ENCODE measurements at regions not wholly inside any gene's neighbourhood (a gene's known extent, or its start where the extent isn't known, plus 50 kb on each side); places are given as distances from the start of the nearest gene placed in this dataset.
"Not testable (repeated sequence)": the region's sequence is repeated elsewhere in the genome, so short reads cannot be mapped to it uniquely, and the experiment has no call there.

DNA sequence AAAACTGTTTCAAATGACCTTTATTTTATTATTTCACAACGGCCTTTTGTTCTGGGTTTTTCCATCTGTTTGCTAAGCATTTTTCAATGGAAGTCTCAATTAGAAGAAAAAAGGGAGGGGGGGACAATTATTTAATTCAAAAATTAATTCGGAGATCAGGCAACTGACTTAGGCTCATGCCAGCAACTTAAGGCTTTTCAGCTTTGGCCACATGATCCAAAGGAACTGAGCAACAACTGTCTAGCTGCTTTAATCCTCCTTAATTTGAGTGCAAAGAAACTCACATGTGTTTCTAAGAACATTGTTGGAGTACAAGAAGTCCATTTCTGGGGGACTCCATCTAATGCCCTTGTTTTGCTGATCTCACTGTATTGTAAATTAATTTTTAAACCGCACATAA is 188.0 kb downstream of the EXOC5 start:
- Histone ChIP-seq H3K36me3 (ENCODE audit: insufficient read depth) (no peaks in the 10 kb centered on the region), H3K4me1 (ENCODE audit: insufficient read depth) (no peaks in the 10 kb centered on the region), H3K27ac (ENCODE audit: low read depth) (no peak overlapping the region), H3K4me3 (ENCODE audit: low read depth, low read length) (no peak overlapping the region)
- 79% methylated on average over 3 of the region's 3 CpGs for WGBS
- DNase-seq (ENCODE audit: extremely low spot score): no peak

DNA sequence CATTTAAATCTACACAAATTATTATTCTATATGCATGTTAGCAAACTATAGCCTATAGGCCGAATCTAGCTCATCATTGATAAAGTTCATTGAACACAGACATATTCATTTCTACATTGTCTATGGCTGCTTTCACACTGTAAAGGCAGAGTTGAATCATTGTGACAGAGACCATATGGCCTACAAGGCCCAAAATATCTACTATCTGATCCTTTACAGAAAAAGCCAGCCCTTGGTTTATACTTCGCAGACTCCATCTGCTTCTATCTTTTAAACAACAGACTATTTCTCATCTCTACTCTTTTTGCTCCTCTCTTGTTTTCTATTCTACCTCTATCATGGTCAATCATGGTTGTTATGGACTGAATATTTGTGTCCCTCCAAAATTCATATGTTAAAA is 190.7 kb downstream of the EXOC5 start:
- H3K4me3 ChIP-seq (ENCODE audit: low read depth, low read length): no peak overlapping the region
- DNase-seq (ENCODE audit: extremely low spot score): no peak
- H3K4me1 ChIP-seq (ENCODE audit: insufficient read depth): no peaks in the 10 kb centered on the region
- WGBS: 59% methylated on average over 2 of the region's 2 CpGs
- H3K27ac ChIP-seq (ENCODE audit: low read depth): no peak overlapping the region
- no peaks in the 10 kb centered on the region for H3K36me3 ChIP-seq (ENCODE audit: insufficient read depth)

GRCh38 chr14:57073986-57074385 is 194.7 kb downstream of the EXOC5 start:
- Histone ChIP-seq H3K4me1 (ENCODE audit: insufficient read depth) (no peaks in the 10 kb centered on the region), H3K4me3 (ENCODE audit: low read depth, low read length) (no peak overlapping the region), H3K27ac (ENCODE audit: low read depth) (no peak overlapping the region), H3K36me3 (ENCODE audit: insufficient read depth) (no peaks in the 10 kb centered on the region)
- no peak for DNase-seq (ENCODE audit: extremely low spot score)
- 49% methylated on average over 5 of the region's 5 CpGs for WGBS

DNA sequence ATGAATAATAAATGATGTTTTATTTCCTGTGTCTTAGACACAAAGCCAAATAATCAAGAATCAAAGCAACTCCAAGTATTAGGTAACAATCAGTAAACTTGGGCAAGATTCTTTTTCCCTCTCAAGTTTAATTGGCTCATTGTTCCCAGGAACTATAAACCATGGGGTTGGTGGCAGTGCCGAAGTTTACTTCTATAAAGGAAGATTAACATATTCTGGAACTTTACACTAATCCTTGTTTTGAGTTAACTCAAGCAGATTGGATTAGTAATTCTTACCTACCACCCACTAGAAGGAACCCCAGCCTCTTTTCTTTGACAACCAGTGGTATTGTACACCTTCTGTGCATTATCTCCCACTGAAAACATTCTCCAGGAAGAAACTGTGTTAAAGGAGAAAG is 197.1 kb downstream of the EXOC5 start:
- no peak overlapping the region for H3K27ac ChIP-seq (ENCODE audit: low read depth)
- H3K36me3 ChIP-seq (ENCODE audit: insufficient read depth): no peaks in the 10 kb centered on the region
- WGBS: 39% methylated on average over 1 of the region's 1 CpG
- no peaks in the 10 kb centered on the region for H3K4me1 ChIP-seq (ENCODE audit: insufficient read depth)
- DNase-seq (ENCODE audit: extremely low spot score): no peak
- no peak overlapping the region for H3K4me3 ChIP-seq (ENCODE audit: low read depth, low read length)

DNA sequence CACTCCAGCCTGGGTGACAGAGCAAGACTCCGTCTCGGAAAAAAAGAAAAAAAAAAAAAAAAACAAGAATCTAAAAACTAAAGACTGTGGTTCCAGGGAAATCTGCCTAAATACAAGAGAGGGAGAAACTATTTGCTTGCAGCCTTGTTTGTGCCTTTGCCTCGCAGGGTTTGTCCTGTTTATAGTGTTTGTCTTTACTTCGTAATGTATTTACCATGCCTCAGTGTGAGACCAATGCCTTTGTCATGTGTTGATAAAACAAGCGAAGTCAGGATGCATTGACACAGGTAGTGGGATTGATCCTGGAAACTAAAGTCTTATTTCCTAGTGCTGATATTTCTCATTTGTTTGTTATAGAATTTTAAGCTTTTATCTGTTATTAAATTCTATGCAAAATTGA is 199.0 kb downstream of the EXOC5 start:
- WGBS: 66% methylated on average over 5 of the region's 5 CpGs
- no peak for DNase-seq (ENCODE audit: extremely low spot score)
- no peak overlapping the region for H3K4me3 ChIP-seq (ENCODE audit: low read depth, low read length)
- H3K36me3 ChIP-seq (ENCODE audit: insufficient read depth): no peaks in the 10 kb centered on the region
- H3K4me1 ChIP-seq (ENCODE audit: insufficient read depth): no peaks in the 10 kb centered on the region
- H3K27ac ChIP-seq (ENCODE audit: low read depth): no peak overlapping the region

DNA sequence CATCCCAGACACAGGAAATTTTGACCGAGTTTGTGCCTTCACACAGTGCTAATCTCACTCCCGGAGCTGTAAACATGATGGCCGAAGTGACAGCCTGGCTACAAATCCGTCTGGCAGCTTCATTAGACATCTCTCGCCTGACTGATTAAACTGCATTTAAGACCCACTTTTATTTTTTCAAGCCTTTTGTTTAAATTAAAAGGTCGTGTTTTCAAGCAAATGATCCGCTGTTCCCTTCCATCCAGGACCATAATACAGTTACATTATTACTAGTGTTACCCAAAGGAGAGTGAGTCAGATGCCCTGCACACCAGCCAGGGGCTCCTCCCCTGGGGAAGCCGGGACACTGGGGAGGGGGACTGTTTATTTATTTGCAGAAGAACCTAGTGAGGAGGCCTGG is 200.2 kb downstream of the EXOC5 start:
- H3K4me1 ChIP-seq (ENCODE audit: insufficient read depth): no peaks in the 10 kb centered on the region
- no peaks in the 10 kb centered on the region for H3K36me3 ChIP-seq (ENCODE audit: insufficient read depth)
- DNase-seq (ENCODE audit: extremely low spot score): no peak
- H3K27ac ChIP-seq (ENCODE audit: low read depth): no peak overlapping the region
- WGBS: 21% methylated on average over 8 of the region's 8 CpGs
- no peak overlapping the region for H3K4me3 ChIP-seq (ENCODE audit: low read depth, low read length)

GRCh38 chr14:57066887-57067513 is 201.7 kb downstream of the EXOC5 start:
- no peaks in the 10 kb centered on the region for H3K4me1 ChIP-seq (ENCODE audit: insufficient read depth)
- DNase-seq (ENCODE audit: extremely low spot score): peak; percentile 4
- whole genome bisulfite sequencing: 10% methylated on average over 12 of the region's 12 CpGs
- H3K36me3 ChIP-seq (ENCODE audit: insufficient read depth): no peaks in the 10 kb centered on the region
- H3K27ac ChIP-seq (ENCODE audit: low read depth): no peak overlapping the region
- no peak overlapping the region for H3K4me3 ChIP-seq (ENCODE audit: low read depth, low read length)

DNA sequence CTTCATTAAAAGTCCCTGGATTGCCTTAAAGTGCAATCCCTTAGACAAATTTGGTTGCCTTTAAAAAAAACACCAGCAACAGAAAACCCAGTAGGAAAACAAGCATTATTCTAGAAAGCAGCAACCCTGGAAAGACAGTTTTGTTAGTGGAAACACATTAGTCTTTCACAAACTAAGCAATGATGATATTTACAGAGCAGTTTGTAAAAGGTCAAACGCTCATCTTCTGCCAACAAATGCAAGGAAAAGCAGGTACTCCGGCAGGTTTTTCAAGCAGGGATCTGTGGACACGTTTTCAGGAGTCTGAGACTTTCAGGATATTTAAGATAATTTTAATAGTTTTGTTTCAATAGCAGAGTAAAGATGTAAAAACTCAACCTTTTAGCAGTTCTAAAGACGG is 202.2 kb downstream of the EXOC5 start:
- H3K4me1 ChIP-seq (ENCODE audit: insufficient read depth): no peaks in the 10 kb centered on the region
- H3K36me3 ChIP-seq (ENCODE audit: insufficient read depth): no peaks in the 10 kb centered on the region
- H3K4me3 ChIP-seq (ENCODE audit: low read depth, low read length): no peak overlapping the region
- no peak for DNase-seq (ENCODE audit: extremely low spot score)
- no peak overlapping the region for H3K27ac ChIP-seq (ENCODE audit: low read depth)
- WGBS: 46% methylated on average over 4 of the region's 4 CpGs

GRCh38 chr14:57061009-57061711 is 207.5 kb downstream of the EXOC5 start:
- H3K4me1 ChIP-seq (ENCODE audit: insufficient read depth): no peaks in the 10 kb centered on the region
- H3K36me3 ChIP-seq (ENCODE audit: insufficient read depth): no peaks in the 10 kb centered on the region
- H3K4me3 ChIP-seq (ENCODE audit: low read depth, low read length): no peak overlapping the region
- H3K27ac ChIP-seq (ENCODE audit: low read depth): no peak overlapping the region
- WGBS: 75% methylated on average over 5 of the region's 5 CpGs
- DNase-seq (ENCODE audit: extremely low spot score): no peak

- Histone ChIP-seq H3K36me3 (ENCODE audit: insufficient read depth) (no peaks in the 10 kb centered on the region), H3K4me1 (ENCODE audit: insufficient read depth) (no peaks in the 10 kb centered on the region), H3K4me3 (ENCODE audit: low read depth, low read length) (no peak overlapping the region), H3K27ac (ENCODE audit: low read depth) (no peak overlapping the region)
- no peak for DNase-seq (ENCODE audit: extremely low spot score)
- WGBS: 42% methylated on average over 6 of the region's 6 CpGs
These were observed 208.3 kb downstream of the EXOC5 start for GRCh38 chr14:57060276-57060955.

- Histone ChIP-seq H3K27ac (ENCODE audit: low read depth) (no peak overlapping the region), H3K4me1 (ENCODE audit: insufficient read depth) (no peaks in the 10 kb centered on the region), H3K36me3 (ENCODE audit: insufficient read depth) (no peaks in the 10 kb centered on the region), H3K4me3 (ENCODE audit: low read depth, low read length) (no peak overlapping the region)
- no peak for DNase-seq (ENCODE audit: extremely low spot score)
- WGBS: 69% methylated on average over 7 of the region's 7 CpGs
These were observed 210.4 kb downstream of the EXOC5 start for GRCh38 chr14:57058319-57058718.

DNA sequence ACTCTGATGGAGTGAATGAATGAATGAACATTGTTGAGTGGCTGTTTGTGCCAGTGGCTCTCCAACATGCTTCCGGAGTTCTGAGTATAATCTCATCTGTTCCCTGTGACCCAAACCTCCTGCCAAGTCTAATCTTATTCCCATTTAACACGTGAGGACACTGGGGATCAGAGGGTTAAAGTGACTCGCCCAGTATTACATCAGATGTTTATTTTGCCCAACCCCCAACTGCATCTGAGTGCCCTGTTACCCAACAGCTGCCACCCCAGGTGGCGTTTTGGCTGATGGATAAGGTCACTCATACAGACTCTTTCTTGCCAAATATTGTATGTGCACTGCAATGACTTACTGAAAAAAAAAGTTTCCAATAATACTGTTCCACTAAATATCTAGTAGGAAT is 210.9 kb downstream of the EXOC5 start:
- WGBS: 37% methylated on average over 4 of the region's 4 CpGs
- H3K4me1 ChIP-seq (ENCODE audit: insufficient read depth): no peaks in the 10 kb centered on the region
- no peak overlapping the region for H3K27ac ChIP-seq (ENCODE audit: low read depth)
- no peaks in the 10 kb centered on the region for H3K36me3 ChIP-seq (ENCODE audit: insufficient read depth)
- no peak for DNase-seq (ENCODE audit: extremely low spot score)
- H3K4me3 ChIP-seq (ENCODE audit: low read depth, low read length): no peak overlapping the region

DNA sequence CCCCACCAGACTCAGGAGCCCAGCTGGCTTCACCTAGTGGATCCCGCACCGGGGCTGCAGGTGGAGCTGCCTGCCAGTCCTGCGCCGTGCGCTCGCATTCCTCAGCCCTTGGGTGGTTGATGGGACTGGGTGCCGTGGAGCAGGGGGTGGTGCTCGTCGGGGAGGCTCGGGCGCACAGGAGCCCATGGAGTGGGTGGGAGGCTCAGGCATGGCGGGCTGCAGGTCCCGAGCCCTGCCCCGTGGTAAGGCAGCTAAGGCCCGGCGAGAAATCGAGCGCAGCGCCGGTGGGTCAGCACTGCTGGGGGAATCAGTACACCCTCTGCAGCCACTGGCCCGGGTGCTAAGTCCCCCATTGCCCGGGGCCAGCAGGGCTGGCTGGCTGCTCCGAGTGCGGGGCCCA is 212.2 kb downstream of the EXOC5 start:
- 90% methylated on average over 22 of the region's 24 CpGs for WGBS

GRCh38 chr14:57052705-57053302 is 215.9 kb downstream of the EXOC5 start:
- DNase-seq (ENCODE audit: extremely low spot score): no peak
- H3K27ac ChIP-seq (ENCODE audit: low read depth): no peak overlapping the region
- 74% methylated on average over 3 of the region's 3 CpGs for WGBS

More for the DNA sequence above, 212.2 kb downstream of the EXOC5 start:
- H3K4me3 ChIP-seq (ENCODE audit: low read depth, low read length); DNase-seq (ENCODE audit: extremely low spot score); H3K4me1 ChIP-seq (ENCODE audit: insufficient read depth); H3K27ac ChIP-seq (ENCODE audit: low read depth); H3K36me3 ChIP-seq (ENCODE audit: insufficient read depth): not testable (repeated sequence)

More at GRCh38 chr14:57052705-57053302, 215.9 kb downstream of the EXOC5 start:
- Histone ChIP-seq H3K36me3 (ENCODE audit: insufficient read depth) (no peaks in the 10 kb centered on the region), H3K4me1 (ENCODE audit: insufficient read depth) (no peaks in the 10 kb centered on the region), H3K4me3 (ENCODE audit: low read depth, low read length) (no peak overlapping the region)
